Keratinocyte (primary cell): ENCODE measurements at regions not wholly inside any gene's neighbourhood (a gene's known extent, or its start where the extent isn't known, plus 50 kb on each side); places are given as distances from the start of the nearest gene placed in this dataset.

Experiments
- EZH2 ChIP-seq: IDR thresholded peaks from one replicate; pipeline ENCODE4 v1.6.1; 2012; ENCODE audit warnings: inconsistent platforms, mild to moderate bottlenecking, low read length, moderate library complexity
- TF ChIP-seq, protein P1 (sequence below), 3 experiments: IDR thresholded peaks in 1 of 3; conservative IDR thresholded peaks in 1 of 3; optimal IDR thresholded peaks in 1 of 3; 2 replicates in 2 of 3; 3 replicates in 1 of 3; pipeline versions ENCODE3 to v1.5.1; 2011; ENCODE audit warnings: low read length in 3 of 3, mild to moderate bottlenecking in 3 of 3, moderate library complexity in 2 of 3, control low read depth in 1 of 3, inconsistent platforms in 1 of 3; ENCODE audit not compliant: insufficient read depth in 2 of 3; ENCODE audit errors: extremely low read depth in 1 of 3

DNA sequence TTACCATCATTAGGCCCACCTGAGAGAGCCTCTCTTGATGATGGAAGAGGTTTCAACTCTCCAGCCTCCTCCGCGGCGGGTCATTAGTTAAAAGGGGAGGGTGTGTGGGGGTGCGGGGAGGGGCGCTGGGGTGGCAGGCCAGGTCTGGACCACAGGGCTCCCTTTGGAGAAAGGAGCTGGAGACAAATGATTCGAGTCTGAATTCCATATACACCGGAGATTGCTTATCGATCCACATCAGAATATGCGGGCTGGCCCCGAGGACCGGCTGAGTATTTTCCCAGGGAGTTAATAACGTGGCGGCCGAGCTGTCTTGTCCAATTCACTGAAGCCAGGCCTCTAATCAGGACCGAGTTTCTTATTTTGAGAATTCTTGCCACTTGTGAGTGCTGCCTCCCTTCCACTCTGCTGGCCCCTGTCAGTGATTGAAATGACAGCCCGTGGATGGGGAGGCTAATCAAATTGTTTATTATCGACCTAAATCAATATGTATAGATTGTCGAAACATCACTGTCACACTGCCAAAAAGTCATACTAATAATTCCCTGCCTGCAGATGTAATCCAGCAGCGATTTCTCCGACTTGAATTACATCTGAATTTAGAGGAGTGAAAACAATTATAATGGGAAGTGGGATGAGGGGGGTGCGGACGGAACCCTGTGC is 202.7 kb downstream of the SALL1 start:
- TF ChIP-seq, protein P1, sequence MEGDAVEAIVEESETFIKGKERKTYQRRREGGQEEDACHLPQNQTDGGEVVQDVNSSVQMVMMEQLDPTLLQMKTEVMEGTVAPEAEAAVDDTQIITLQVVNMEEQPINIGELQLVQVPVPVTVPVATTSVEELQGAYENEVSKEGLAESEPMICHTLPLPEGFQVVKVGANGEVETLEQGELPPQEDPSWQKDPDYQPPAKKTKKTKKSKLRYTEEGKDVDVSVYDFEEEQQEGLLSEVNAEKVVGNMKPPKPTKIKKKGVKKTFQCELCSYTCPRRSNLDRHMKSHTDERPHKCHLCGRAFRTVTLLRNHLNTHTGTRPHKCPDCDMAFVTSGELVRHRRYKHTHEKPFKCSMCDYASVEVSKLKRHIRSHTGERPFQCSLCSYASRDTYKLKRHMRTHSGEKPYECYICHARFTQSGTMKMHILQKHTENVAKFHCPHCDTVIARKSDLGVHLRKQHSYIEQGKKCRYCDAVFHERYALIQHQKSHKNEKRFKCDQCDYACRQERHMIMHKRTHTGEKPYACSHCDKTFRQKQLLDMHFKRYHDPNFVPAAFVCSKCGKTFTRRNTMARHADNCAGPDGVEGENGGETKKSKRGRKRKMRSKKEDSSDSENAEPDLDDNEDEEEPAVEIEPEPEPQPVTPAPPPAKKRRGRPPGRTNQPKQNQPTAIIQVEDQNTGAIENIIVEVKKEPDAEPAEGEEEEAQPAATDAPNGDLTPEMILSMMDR (optimal IDR thresholded peaks at IDR 0.05 in 1 of 3, IDR thresholded peaks at IDR 0.05 in 1 of 3, conservative IDR thresholded peaks at IDR 0.05 in 1 of 3; ENCODE audit: extremely low read depth in 1 of 3, insufficient read depth in 2 of 3, low read length in 3 of 3), result no peak
- no peak for TF ChIP-seq EZH2
